ENCODE measurements at regions not wholly inside any gene's neighbourhood (a gene's known extent, or its start where the extent isn't known, plus 50 kb on each side); places are given as distances from the start of the nearest gene placed in this dataset.

DNA sequence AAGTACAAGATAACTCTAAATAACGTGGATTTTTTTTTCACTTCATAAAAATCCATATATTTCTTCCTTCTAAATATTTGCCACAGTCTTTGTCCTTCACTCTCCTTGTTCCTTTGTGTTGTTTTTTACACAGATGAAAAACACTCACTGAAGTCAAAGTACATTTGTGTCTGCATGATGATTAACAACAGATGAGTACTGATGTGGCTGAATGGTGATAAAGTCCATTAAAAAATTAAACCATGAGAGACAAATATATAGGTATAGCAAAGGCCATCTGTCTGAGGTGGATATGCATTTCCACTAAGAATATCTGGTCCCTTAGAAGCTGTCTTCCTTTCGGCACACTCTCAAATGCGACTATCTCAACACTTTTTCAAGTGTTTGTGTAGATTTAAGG lies 317.5 kb upstream of the MCTP2 start:
- TF ChIP-seq CTCF (IDR thresholded peaks at IDR 0.05) = no peak
- TF ChIP-seq POLR2A (IDR thresholded peaks at IDR 0.05) = no peak

Measured in testis (tissue), 2 donors.